ENCODE measurements at regions not wholly inside any gene's neighbourhood (a gene's known extent, or its start where the extent isn't known, plus 50 kb on each side); places are given as distances from the start of the nearest gene placed in this dataset.

DNA sequence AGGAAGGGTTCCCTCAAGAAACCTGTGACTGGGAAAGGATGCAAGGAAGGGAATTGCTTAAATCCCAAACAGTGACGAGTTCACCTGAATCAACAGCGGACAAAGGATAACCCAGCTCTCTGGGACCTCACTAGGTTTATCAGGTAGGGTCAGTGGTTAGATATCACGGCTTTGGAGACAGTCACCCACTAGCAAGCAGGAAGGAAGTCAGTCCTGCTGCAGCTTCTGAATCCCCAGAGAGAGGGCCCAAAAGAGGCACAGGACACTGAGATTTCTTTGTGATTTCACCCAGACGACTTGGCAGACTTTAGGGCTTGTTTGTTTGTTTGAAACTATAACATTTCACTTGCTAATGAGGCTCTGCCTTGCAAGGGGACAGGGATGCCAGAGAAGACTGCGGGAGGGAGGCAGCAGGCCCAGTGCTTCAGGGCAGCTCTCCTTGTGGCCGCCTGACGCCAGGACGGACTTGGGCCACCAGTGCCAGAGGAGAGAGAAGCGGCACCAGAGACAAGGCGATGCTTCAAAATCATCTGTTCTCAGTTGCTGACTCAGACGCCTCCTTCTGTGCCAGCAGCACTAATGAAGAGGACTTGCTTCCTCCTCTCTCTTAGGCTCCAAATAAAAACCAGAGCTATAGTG lies 275.6 kb upstream of the SLC30A5 start:
- TF ChIP-seq, protein P1, sequence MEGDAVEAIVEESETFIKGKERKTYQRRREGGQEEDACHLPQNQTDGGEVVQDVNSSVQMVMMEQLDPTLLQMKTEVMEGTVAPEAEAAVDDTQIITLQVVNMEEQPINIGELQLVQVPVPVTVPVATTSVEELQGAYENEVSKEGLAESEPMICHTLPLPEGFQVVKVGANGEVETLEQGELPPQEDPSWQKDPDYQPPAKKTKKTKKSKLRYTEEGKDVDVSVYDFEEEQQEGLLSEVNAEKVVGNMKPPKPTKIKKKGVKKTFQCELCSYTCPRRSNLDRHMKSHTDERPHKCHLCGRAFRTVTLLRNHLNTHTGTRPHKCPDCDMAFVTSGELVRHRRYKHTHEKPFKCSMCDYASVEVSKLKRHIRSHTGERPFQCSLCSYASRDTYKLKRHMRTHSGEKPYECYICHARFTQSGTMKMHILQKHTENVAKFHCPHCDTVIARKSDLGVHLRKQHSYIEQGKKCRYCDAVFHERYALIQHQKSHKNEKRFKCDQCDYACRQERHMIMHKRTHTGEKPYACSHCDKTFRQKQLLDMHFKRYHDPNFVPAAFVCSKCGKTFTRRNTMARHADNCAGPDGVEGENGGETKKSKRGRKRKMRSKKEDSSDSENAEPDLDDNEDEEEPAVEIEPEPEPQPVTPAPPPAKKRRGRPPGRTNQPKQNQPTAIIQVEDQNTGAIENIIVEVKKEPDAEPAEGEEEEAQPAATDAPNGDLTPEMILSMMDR (conservative IDR thresholded peaks at IDR 0.05): peak; percentile 56
- no peaks in the 10 kb centered on the region for H3K36me3 Mint-ChIP-seq (ENCODE audit: low read depth)
- peak; percentile 84 for DNase-seq
- no peaks in the 10 kb centered on the region for H3K27me3 Mint-ChIP-seq (ENCODE audit: insufficient read depth)
- Histone ChIP-seq H3K27me3 (ENCODE audit: control insufficient read depth, insufficient read depth, low read length, poor library complexity, severe bottlenecking) (no peaks in the 10 kb centered on the region), H3K9me3 (ENCODE audit: control insufficient read depth, low read length) (no peaks in the 10 kb centered on the region), H3K9ac (ENCODE audit: extremely low read depth, low read length, poor library complexity, severe bottlenecking) (no peak overlapping the region), H3K4me3 (ENCODE audit: low read length) (no peak overlapping the region), H3K4me1 (ENCODE audit: control insufficient read depth, insufficient read depth, low read length) (peaks cover 9% of the 10 kb centered on the region), H3K36me3 (ENCODE audit: control insufficient read depth, insufficient read depth, low read length) (no peaks in the 10 kb centered on the region), H3K27ac (ENCODE audit: low read depth, low read length) (no peak overlapping the region)
- H3K4me3 Mint-ChIP-seq: no peak overlapping the region
- H3K9me3 Mint-ChIP-seq: no peaks in the 10 kb centered on the region
- 69 to 70% methylated on average over 8 to 11 of the region's 11 CpGs for WGBS, 2 experiments (ENCODE audit: insufficient coverage in 1 of 2, insufficient read length in 1 of 2)
- H3K27ac Mint-ChIP-seq: peak overlapping the region; percentile 52
- peaks cover 23% of the 10 kb centered on the region for H3K4me1 Mint-ChIP-seq

DNA sequence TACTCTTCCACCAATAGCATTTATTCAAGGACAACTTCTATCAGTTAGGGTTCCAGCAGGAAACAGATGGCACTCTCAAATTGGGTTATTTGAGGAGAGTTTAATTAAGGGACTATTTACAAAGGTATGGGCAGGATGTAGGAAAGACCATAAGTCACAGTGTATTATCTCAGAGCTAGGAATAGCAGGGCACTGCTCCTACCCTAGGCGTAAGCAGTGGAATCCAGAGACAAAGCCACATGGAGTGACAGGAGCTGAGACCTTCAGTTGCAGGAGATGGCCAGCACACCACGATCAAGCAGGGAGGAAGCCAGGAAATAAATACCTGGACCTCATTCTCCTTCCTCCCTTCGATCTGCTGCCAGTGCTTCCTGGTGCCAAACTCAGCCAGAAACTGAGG lies 274.9 kb upstream of the SLC30A5 start:
- H3K27me3 ChIP-seq (ENCODE audit: control insufficient read depth, insufficient read depth, low read length, poor library complexity, severe bottlenecking): no peaks in the 10 kb centered on the region
- peaks cover 9% of the 10 kb centered on the region for H3K4me1 ChIP-seq (ENCODE audit: control insufficient read depth, insufficient read depth, low read length)
- H3K27ac ChIP-seq (ENCODE audit: low read depth, low read length): no peak overlapping the region
- no peaks in the 10 kb centered on the region for H3K36me3 Mint-ChIP-seq (ENCODE audit: low read depth)
- TF ChIP-seq, protein P1 (conservative IDR thresholded peaks at IDR 0.05): no peak
- H3K27ac Mint-ChIP-seq: no peak overlapping the region
- no peak overlapping the region for H3K4me3 ChIP-seq (ENCODE audit: low read length)
- no peaks in the 10 kb centered on the region for H3K36me3 ChIP-seq (ENCODE audit: control insufficient read depth, insufficient read depth, low read length)
- peaks cover 23% of the 10 kb centered on the region for H3K4me1 Mint-ChIP-seq
- no peak for DNase-seq
- H3K9ac ChIP-seq (ENCODE audit: extremely low read depth, low read length, poor library complexity, severe bottlenecking): no peak overlapping the region
- H3K27me3 Mint-ChIP-seq (ENCODE audit: insufficient read depth): no peaks in the 10 kb centered on the region
- no peaks in the 10 kb centered on the region for H3K9me3 ChIP-seq (ENCODE audit: control insufficient read depth, low read length)
- H3K4me3 Mint-ChIP-seq: no peak overlapping the region
- WGBS, 2 experiments (ENCODE audit: insufficient coverage in 1 of 2, insufficient read length in 1 of 2): 94 to 100% methylated on average over 1 to 3 of the region's 3 CpGs
- no peaks in the 10 kb centered on the region for H3K9me3 Mint-ChIP-seq

DNA sequence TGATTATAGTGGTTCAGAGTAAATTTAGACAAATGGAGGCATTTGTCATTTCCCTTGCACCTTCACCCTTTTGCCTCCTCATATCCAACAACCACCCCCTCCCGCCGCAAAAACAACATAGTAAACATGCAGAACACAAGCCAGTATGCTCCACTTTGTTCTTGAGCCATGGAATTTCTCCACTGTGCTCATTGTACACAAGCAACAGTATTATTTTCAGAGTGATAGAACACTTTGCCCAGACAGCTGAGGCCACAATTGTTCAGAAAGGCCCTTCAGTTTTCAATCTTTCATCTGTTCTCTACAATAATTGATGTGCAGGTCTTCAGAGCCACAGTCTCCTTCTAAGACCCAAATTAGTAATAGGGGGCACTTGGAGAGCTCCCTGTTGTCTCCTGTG lies 272.8 kb upstream of the SLC30A5 start:
- H3K4me3 ChIP-seq (ENCODE audit: low read length): no peak overlapping the region
- H3K9me3 ChIP-seq (ENCODE audit: control insufficient read depth, low read length): no peaks in the 10 kb centered on the region
- Mint-ChIP-seq H3K27ac (no peak overlapping the region), H3K4me1 (peaks cover 17% of the 10 kb centered on the region), H3K27me3 (ENCODE audit: insufficient read depth) (no peaks in the 10 kb centered on the region), H3K4me3 (no peak overlapping the region), H3K36me3 (ENCODE audit: low read depth) (no peaks in the 10 kb centered on the region), H3K9me3 (no peaks in the 10 kb centered on the region)
- WGBS, 2 experiments (ENCODE audit: insufficient coverage in 1 of 2, insufficient read length in 1 of 2): 96% methylated on average over 2 of the region's 2 CpGs; no CpG with 5 or more reads in 1 of the 2 experiments
- TF ChIP-seq, protein P1 (conservative IDR thresholded peaks at IDR 0.05): no peak
- H3K27ac ChIP-seq (ENCODE audit: low read depth, low read length): no peak overlapping the region
- H3K36me3 ChIP-seq (ENCODE audit: control insufficient read depth, insufficient read depth, low read length): no peaks in the 10 kb centered on the region
- H3K4me1 ChIP-seq (ENCODE audit: control insufficient read depth, insufficient read depth, low read length): peaks cover 9% of the 10 kb centered on the region
- H3K9ac ChIP-seq (ENCODE audit: extremely low read depth, low read length, poor library complexity, severe bottlenecking): no peak overlapping the region
- DNase-seq: no peak
- H3K27me3 ChIP-seq (ENCODE audit: control insufficient read depth, insufficient read depth, low read length, poor library complexity, severe bottlenecking): no peaks in the 10 kb centered on the region
